HUES6 (cell line): ENCODE measurements at regions not wholly inside any gene's neighbourhood (a gene's known extent, or its start where the extent isn't known, plus 50 kb on each side); places are given as distances from the start of the nearest gene placed in this dataset.
"Not testable (repeated sequence)": the region's sequence is repeated elsewhere in the genome, so short reads cannot be mapped to it uniquely, and the experiment has no call there.

Experiments
- H3K27ac ChIP-seq: 2 replicates; pipeline ENCODE4 v1.7.0; 2013; ENCODE audit warnings: low read depth, mild to moderate bottlenecking, low read length, inconsistent platforms
- H3K27me3 ChIP-seq: 2 replicates; pipeline ENCODE4 v1.6.1; 2013; ENCODE audit warnings: low read length; ENCODE audit not compliant: control insufficient read depth, insufficient read depth
- H3K36me3 ChIP-seq: 2 replicates; pipeline ENCODE4 v1.6.1; 2013; ENCODE audit warnings: low read length; ENCODE audit not compliant: control insufficient read depth, insufficient read depth
- H3K4me1 ChIP-seq: 2 replicates; pipeline ENCODE4 v1.6.1; 2013; ENCODE audit warnings: low read length; ENCODE audit not compliant: control insufficient read depth, insufficient read depth
- H3K4me3 ChIP-seq: 2 replicates; pipeline ENCODE4 v1.5.1; 2013; ENCODE audit warnings: low read depth, low read length
- H3K9ac ChIP-seq: one replicate; pipeline ENCODE4 v1.6.1; 2013; ENCODE audit warnings: mild to moderate bottlenecking, low read length
- H3K9me3 ChIP-seq: 2 replicates; pipeline ENCODE4 v1.6.1; 2013; ENCODE audit warnings: low read depth, low read length; ENCODE audit not compliant: control insufficient read depth, insufficient read depth

- H3K9me3 ChIP-seq, H3K27ac ChIP-seq, H3K27me3 ChIP-seq, H3K36me3 ChIP-seq, H3K4me1 ChIP-seq, H3K4me3 ChIP-seq, H3K9ac ChIP-seq: not testable (repeated sequence)
Measured at GRCh38 chr2:236358482-236358881, 94.3 kb upstream of the ASB18 start.

- Histone ChIP-seq H3K4me1 (no peaks in the 10 kb centered on the region), H3K9ac (no peak overlapping the region), H3K27ac (no peak overlapping the region), H3K4me3 (no peak overlapping the region), H3K36me3 (no peaks in the 10 kb centered on the region; the same call in 1 of the 2 replicates), H3K27me3 (no peaks in the 10 kb centered on the region), H3K9me3 (no peaks in the 10 kb centered on the region)
Measured at GRCh38 chr2:236359426-236360045, 95.3 kb upstream of the ASB18 start.

DNA sequence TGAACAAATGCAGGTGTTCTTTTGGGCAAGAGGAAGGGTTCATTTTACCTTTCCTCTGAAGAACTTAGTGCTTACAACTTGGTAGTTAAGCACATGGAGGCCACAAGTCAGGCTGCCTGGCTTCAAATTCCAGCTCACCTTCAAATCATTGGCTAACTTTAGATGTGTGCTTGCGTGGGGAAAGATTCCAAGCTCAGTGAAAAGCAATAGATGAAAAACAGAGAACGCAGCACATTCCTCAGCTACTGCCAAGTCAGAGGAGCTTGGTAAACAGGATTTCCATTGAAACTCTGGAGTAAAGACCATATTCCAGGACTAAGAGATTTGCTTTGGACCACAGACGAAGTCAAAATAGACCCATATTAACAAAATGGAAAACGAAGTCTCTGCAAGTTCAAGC lies 96.3 kb upstream of the ASB18 start:
- Histone ChIP-seq H3K9me3 (no peaks in the 10 kb centered on the region), H3K36me3 (no peaks in the 10 kb centered on the region; the same call in 1 of the 2 replicates), H3K27me3 (no peaks in the 10 kb centered on the region), H3K4me1 (no peaks in the 10 kb centered on the region), H3K4me3 (no peak overlapping the region), H3K9ac (no peak overlapping the region), H3K27ac (no peak overlapping the region)

GRCh38 chr2:236363711-236364277 lies 99.6 kb upstream of the ASB18 start:
- Histone ChIP-seq H3K27ac (no peak overlapping the region), H3K4me3 (no peak overlapping the region), H3K4me1 (no peaks in the 10 kb centered on the region), H3K27me3 (no peaks in the 10 kb centered on the region), H3K9ac (no peak overlapping the region), H3K9me3 (no peaks in the 10 kb centered on the region), H3K36me3 (no peaks in the 10 kb centered on the region; the same call in 1 of the 2 replicates)

DNA sequence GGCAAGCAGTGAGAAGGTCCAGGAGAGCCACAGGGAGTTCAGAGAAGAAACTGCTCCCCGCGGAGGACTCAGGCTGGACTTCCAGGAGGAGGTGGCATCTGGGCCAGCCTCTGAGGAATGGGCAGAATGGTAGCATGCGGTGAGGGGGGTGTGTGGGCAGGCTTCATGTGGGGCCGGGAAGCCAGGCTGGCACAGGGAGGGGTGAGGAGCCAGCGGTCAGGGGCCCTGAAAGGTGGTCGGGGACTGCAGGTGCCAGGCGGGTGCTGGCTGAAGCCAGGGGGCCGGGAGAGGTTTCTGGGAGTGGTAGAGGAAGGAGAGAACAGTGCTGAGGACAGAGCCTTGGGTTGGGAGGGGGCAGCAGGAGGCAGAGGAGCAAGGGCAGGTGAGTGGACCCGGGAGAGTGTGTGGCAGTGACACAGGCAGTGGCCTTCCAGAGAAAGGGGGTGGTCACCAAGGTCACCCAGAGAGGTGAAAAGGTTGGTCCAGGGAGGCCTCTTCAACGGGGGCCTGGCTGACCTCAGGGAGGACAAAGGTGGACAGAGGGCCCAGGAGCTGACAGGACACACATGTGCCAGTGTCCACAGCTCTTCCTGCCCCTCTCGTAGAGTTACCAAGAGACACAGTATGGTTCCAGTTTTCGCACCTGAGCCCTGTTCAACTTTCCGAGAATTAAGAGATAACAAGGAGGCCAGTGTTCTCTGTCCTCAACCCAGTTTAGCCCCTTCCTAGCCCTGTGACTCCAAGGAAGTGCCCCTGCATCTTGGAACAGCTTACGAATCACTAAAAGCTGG lies 101.2 kb upstream of the ASB18 start:
- Histone ChIP-seq H3K9me3 (no peaks in the 10 kb centered on the region), H3K4me1 (0 out of 2 replicates have a peak, but pooled peaks cover 2% of the 10 kb centered on the region), H3K27ac (no peak overlapping the region), H3K27me3 (no peaks in the 10 kb centered on the region), H3K9ac (no peak overlapping the region), H3K4me3 (no peak overlapping the region), H3K36me3 (no peaks in the 10 kb centered on the region; the same call in 1 of the 2 replicates)

- H3K27me3 ChIP-seq, result no peaks in the 10 kb centered on the region
- H3K36me3 ChIP-seq, result no peaks in the 10 kb centered on the region; the same call in 1 of the 2 replicates
Measured at GRCh38 chr2:236366049-236366387, 101.8 kb upstream of the ASB18 start.

DNA sequence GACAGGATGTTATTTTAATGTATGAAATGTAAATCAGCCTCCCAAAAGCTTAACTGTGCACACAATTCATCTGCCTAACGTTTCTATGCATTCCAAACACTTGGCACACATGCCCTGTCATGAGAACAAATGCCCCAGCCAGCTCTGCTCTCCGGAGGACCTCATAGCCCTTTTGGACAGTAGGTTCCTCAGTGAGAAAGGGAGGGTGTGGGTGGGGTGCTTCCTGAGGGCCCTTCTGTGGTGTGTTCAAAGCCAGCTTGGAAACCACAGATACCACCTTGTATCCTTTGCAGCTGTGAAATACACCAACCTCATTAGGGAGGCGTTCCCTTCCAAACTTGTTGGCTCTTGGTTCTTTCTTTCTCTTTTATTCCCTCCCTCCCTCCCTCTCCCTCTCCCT lies 102.2 kb upstream of the ASB18 start:
- H3K4me1 ChIP-seq, result 0 out of 2 replicates have a peak, but pooled peaks cover 2% of the 10 kb centered on the region
- no peak overlapping the region for H3K27ac ChIP-seq
- H3K4me3 ChIP-seq, result no peak overlapping the region
- no peaks in the 10 kb centered on the region for H3K9me3 ChIP-seq
- H3K27me3 ChIP-seq, result no peaks in the 10 kb centered on the region
- no peak overlapping the region for H3K9ac ChIP-seq
- H3K36me3 ChIP-seq, result no peaks in the 10 kb centered on the region; the same call in 1 of the 2 replicates

More at GRCh38 chr2:236366049-236366387, 101.8 kb upstream of the ASB18 start:
- Histone ChIP-seq H3K9me3 (no peaks in the 10 kb centered on the region), H3K27ac (no peak overlapping the region), H3K9ac (no peak overlapping the region), H3K4me3 (no peak overlapping the region), H3K4me1 (0 out of 2 replicates have a peak, but pooled peaks cover 2% of the 10 kb centered on the region)

DNA sequence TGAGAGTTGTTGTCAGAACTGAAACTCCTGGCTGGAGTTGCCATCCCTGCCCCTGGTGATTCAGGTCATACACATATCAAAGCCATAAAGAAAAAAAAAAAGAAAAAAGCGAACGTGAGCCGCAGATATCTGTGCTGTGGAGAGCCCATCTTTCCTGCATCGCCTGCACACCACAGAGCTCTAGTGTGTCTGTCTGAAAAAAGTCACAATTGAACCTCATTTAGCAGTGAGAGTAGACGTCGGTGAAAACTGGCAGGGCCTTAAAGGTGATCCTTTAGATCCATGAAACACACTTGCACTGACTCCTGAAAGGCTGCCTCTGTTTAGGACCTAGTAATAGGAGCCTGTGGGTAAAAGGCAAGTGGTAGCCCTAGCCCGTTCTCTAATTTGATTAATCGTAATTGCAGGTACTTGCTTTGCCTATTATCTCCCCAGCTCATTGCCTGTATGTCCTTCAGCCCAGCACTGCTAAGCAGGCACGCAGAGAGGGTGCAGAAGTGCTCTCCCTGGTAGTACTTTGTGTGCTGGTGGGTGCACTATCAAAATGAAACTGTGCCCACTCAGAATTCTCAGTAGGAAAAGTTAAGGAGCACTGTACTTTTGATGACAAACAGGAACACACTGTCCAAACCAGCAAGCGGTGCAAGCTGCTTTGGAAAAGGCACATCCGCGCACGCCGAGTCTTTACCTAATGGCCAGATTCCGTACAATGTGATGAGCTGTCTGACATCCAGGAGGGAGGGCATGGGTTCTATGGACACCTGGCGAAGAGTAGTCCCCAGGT lies 103.5 kb upstream of the ASB18 start:
- H3K4me3 ChIP-seq, result no peak overlapping the region
- no peaks in the 10 kb centered on the region; the same call in 1 of the 2 replicates for H3K36me3 ChIP-seq
- H3K9me3 ChIP-seq, result no peaks in the 10 kb centered on the region
- H3K27me3 ChIP-seq, result no peaks in the 10 kb centered on the region
- no peak overlapping the region for H3K9ac ChIP-seq
- 0 out of 2 replicates have a peak, but pooled peaks cover 2% of the 10 kb centered on the region for H3K4me1 ChIP-seq
- H3K27ac ChIP-seq, result no peak overlapping the region

DNA sequence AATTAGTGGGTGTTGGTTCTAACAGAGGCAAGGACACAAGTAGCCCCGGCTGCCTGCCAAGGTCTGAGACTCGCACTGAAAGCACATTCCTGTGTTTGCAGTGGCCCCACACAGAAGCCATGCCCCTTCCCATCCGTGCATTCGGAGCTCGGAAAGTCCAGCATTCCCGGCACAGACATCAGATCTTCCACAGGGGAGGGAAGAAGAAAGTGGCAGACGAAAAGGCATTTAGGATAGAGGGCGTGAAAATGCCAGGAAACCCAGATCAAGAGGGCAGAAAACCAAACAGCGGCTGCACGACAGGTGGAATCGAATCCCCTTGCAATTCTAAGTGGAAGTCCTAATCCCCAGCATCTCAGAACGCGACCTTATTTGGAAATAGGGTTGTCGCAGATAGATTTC lies 105.5 kb upstream of the ASB18 start:
- no peaks in the 10 kb centered on the region for H3K27me3 ChIP-seq
- no peaks in the 10 kb centered on the region for H3K36me3 ChIP-seq
- H3K27ac ChIP-seq, result no peak overlapping the region
- H3K9ac ChIP-seq, result peak overlapping the region; percentile 37
- H3K4me3 ChIP-seq, result no peak overlapping the region
- 0 out of 2 replicates have a peak, but pooled peaks cover 2% of the 10 kb centered on the region for H3K4me1 ChIP-seq
- no peaks in the 10 kb centered on the region for H3K9me3 ChIP-seq

DNA sequence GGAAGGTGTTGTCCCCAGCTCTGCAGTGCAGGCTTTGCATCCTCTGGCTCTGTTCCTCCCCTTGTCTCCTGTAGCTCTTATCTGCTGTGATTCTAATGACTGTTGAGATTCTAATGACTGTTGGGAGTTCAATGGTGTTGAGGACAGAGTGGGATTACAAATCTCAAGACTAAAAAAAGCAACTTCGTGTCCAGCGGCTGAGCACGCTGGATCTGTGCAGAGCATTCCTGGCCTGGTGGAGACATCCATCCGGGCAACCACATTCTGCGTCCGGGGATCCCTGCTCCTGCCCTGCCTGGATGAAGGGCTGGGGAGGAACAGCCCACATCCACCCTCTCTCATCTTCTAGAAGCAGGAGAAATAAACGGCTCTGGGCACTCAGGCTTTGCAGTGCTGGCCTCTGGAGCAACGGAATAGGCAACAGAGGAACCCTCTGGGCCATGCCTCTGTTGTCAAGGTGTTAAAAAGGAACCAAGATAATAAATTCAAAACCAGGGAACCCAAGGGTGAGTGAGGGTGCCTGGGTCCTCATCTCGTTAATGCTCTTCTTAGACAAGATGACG lies 106.7 kb upstream of the ASB18 start:
- H3K9me3 ChIP-seq, result no peaks in the 10 kb centered on the region
- no peaks in the 10 kb centered on the region for H3K36me3 ChIP-seq
- no peak overlapping the region for H3K9ac ChIP-seq
- H3K27me3 ChIP-seq, result no peaks in the 10 kb centered on the region
- no peak overlapping the region for H3K27ac ChIP-seq
- 0 out of 2 replicates have a peak, but pooled peaks cover 2% of the 10 kb centered on the region for H3K4me1 ChIP-seq
- no peak overlapping the region for H3K4me3 ChIP-seq
